ENCODE measurements at regions not wholly inside any gene's neighbourhood (a gene's known extent, or its start where the extent isn't known, plus 50 kb on each side); places are given as distances from the start of the nearest gene placed in this dataset.
A peak's percentile ranks its signal among the peaks of the same experiment; 100 is the strongest.

- peaks cover 12% of the 10 kb centered on the region for H3K4me1 Mint-ChIP-seq
- H3K27me3 Mint-ChIP-seq (ENCODE audit: low read depth), result no peaks in the 10 kb centered on the region
- POLR2A ChIA-PET, result no interaction called here
- ATAC-seq (no peak), DNase-seq (ENCODE audit: low spot score) (no peak)
- peaks cover 4% of the 10 kb centered on the region for H3K9me3 Mint-ChIP-seq
- TF ChIP-seq FOXP1 (CRISPR knock-in tag; IDR thresholded peaks at IDR 0.05; ENCODE audit: borderline replicate concordance) (no peak), GABPB1 (CRISPR knock-in tag; IDR thresholded peaks at IDR 0.05) (no peak), ZNF512 (CRISPR knock-in tag; IDR thresholded peaks at IDR 0.05; ENCODE audit: borderline replicate concordance) (no peak), GRHL2 (CRISPR knock-in tag; IDR thresholded peaks at IDR 0.05; ENCODE audit: insufficient replicate concordance, severe bottlenecking) (no peak)
- no peak overlapping the region for H3K27ac Mint-ChIP-seq
- no peaks in the 10 kb centered on the region for H3K36me3 Mint-ChIP-seq
- CTCF ChIA-PET, result interaction anchor here (1.0 to 1.3 kb wide), 2 partner anchors 235 to 369 kb away, joined by 4 to 5 read pairs; no protein-coding TSS in a partner anchor
- H3K4me3 Mint-ChIP-seq, result no peak overlapping the region
These were observed 369.6 kb upstream of the RORA start for GRCh38 chr15:61598655-61599054.

- ATAC-seq (no peak), DNase-seq (ENCODE audit: low spot score) (no peak)
- CTCF ChIA-PET, result no interaction called here
- peaks cover 24% of the 10 kb centered on the region for H3K9me3 Mint-ChIP-seq
- H3K4me3 Mint-ChIP-seq, result no peak overlapping the region
- no peaks in the 10 kb centered on the region for H3K27me3 Mint-ChIP-seq (ENCODE audit: low read depth)
- no peak overlapping the region for H3K27ac Mint-ChIP-seq
- TF ChIP-seq ATF3 (CRISPR knock-in tag; conservative IDR thresholded peaks at IDR 0.05), result no peak
- no peak for TF ChIP-seq CREM (CRISPR knock-in tag; IDR thresholded peaks at IDR 0.05)
- no peak for TF ChIP-seq ZBTB21 (CRISPR knock-in tag; IDR thresholded peaks at IDR 0.05; ENCODE audit: borderline replicate concordance)
- TF ChIP-seq RELA (CRISPR knock-in tag; IDR thresholded peaks at IDR 0.05; ENCODE audit: borderline replicate concordance), result no peak
- no peak for TF ChIP-seq NR1H2 (CRISPR knock-in tag; IDR thresholded peaks at IDR 0.05)
- TF ChIP-seq ZNF121 (CRISPR knock-in tag; IDR thresholded peaks at IDR 0.05), result no peak
- TF ChIP-seq MYBL2 (CRISPR knock-in tag; IDR thresholded peaks at IDR 0.05), result no peak
- TF ChIP-seq JAZF1 (CRISPR knock-in tag; IDR thresholded peaks at IDR 0.05), result no peak
- TF ChIP-seq FOXJ3 (CRISPR knock-in tag; IDR thresholded peaks at IDR 0.05; ENCODE audit: borderline replicate concordance), result no peak
- POLR2A ChIA-PET, result no interaction called here
- peaks cover 20% of the 10 kb centered on the region for H3K4me1 Mint-ChIP-seq
- H3K36me3 Mint-ChIP-seq, result peaks cover 5% of the 10 kb centered on the region; the same call in 1 of the 2 replicates
These were observed 355.3 kb upstream of the RORA start for GRCh38 chr15:61584410-61584809.

GRCh38 chr15:61582092-61582491 is 353.0 kb upstream of the RORA start:
- CTCF ChIA-PET, result interaction anchor here (1.0 to 1.1 kb wide), 2 partner anchors 62 to 252 kb away, joined by 3 read pairs; no protein-coding TSS in a partner anchor
- Mint-ChIP-seq H3K4me3 (no peak overlapping the region), H3K9me3 (peaks cover 24% of the 10 kb centered on the region), H3K27me3 (ENCODE audit: low read depth) (no peaks in the 10 kb centered on the region), H3K4me1 (peaks cover 17% of the 10 kb centered on the region), H3K36me3 (peaks cover 5% of the 10 kb centered on the region; the same call in 1 of the 2 replicates), H3K27ac (peak overlapping the region; percentile 6; the same call in 1 of the 2 replicates)
- no peak for DNase-seq (ENCODE audit: low spot score)
- POLR2A ChIA-PET, result no interaction called here
- ATAC-seq, result peak; percentile 63
- TF ChIP-seq GABPB1 (CRISPR knock-in tag; IDR thresholded peaks at IDR 0.05) (no peak), ZBTB43 (CRISPR knock-in tag; IDR thresholded peaks at IDR 0.05) (no peak), CREB1 (CRISPR knock-in tag; IDR thresholded peaks at IDR 0.05) (no peak), MLX (CRISPR knock-in tag; IDR thresholded peaks at IDR 0.05) (no peak), FOXK1 (CRISPR knock-in tag; IDR thresholded peaks at IDR 0.05) (no peak), ZNF532 (CRISPR knock-in tag; IDR thresholded peaks at IDR 0.05; ENCODE audit: borderline replicate concordance) (no peak), CDX4 (CRISPR knock-in tag; IDR thresholded peaks at IDR 0.05; ENCODE audit: borderline replicate concordance) (no peak), MYBL2 (CRISPR knock-in tag; IDR thresholded peaks at IDR 0.05) (no peak), ZNF263 (CRISPR knock-in tag; IDR thresholded peaks at IDR 0.05; ENCODE audit: low read depth) (no peak), AR (CRISPR knock-in tag; IDR thresholded peaks at IDR 0.05) (no peak)

Measured in WTC11 (cell line).